GM12872 (cell line): ENCODE measurements at regions not wholly inside any gene's neighbourhood (a gene's known extent, or its start where the extent isn't known, plus 50 kb on each side); places are given as distances from the start of the nearest gene placed in this dataset.

Source experiments
- TF ChIP-seq, protein P1 (sequence below): IDR thresholded peaks from 3 replicates; pipeline ENCODE4 v1.5.1; 2011; ENCODE audit warnings: low read depth, mild to moderate bottlenecking, low read length, moderate library complexity; ENCODE audit not compliant: insufficient read depth

DNA sequence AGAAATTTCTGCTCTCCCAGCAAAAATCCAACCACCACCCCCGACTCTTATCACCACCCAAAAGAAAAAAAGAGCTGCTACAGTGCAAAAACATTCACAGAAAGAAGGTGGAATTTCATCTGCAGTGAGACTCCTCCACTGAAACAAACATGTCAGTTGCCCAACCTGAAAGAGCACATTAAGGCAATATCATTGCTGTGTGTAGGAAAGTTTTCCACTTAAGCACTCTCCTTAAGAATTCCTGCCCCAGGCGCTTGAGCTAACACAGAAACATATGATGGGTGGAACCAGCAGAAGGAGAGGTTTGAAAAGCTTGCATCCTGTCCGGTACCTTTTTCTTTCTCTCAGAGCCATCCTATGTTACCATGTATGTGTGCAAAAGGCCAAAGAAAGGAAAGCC, 200.8 kb upstream of the GADL1 start:
- TF ChIP-seq, protein P1, sequence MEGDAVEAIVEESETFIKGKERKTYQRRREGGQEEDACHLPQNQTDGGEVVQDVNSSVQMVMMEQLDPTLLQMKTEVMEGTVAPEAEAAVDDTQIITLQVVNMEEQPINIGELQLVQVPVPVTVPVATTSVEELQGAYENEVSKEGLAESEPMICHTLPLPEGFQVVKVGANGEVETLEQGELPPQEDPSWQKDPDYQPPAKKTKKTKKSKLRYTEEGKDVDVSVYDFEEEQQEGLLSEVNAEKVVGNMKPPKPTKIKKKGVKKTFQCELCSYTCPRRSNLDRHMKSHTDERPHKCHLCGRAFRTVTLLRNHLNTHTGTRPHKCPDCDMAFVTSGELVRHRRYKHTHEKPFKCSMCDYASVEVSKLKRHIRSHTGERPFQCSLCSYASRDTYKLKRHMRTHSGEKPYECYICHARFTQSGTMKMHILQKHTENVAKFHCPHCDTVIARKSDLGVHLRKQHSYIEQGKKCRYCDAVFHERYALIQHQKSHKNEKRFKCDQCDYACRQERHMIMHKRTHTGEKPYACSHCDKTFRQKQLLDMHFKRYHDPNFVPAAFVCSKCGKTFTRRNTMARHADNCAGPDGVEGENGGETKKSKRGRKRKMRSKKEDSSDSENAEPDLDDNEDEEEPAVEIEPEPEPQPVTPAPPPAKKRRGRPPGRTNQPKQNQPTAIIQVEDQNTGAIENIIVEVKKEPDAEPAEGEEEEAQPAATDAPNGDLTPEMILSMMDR = no peak

DNA sequence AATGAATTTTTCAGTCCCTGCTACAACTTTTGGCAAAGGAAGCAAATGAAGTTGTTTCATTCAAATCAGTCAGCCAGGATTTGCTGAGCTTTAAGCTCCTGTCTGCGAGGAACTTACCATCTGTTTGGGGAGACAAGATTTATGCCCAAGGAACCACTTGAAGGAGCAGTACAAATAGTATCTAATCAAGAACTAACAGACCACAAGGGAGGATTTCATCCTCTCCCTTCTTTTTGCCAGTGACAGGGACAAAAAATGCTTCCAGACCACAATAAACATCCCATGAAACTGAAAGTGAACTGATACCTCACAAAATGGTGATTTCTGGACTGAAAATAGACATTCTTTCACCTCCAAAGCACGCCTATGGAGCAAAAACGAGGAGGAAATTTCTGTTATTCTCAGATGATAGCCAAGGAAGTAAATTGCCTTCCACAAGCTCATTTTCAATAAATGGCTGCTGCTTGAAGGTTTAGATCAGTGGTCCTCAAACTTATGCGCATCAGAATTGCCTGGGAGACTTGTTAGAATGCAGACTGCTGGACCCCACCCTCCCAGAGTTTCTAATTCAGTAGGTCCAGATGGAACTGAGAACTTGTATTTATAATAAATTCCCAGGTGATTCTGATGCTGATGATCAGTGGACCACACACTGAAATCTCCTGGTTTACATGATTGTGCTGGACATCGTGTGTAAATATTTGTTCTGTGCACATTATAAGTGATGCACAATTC, 202.4 kb upstream of the GADL1 start:
- TF ChIP-seq, protein P1 = no peak

DNA sequence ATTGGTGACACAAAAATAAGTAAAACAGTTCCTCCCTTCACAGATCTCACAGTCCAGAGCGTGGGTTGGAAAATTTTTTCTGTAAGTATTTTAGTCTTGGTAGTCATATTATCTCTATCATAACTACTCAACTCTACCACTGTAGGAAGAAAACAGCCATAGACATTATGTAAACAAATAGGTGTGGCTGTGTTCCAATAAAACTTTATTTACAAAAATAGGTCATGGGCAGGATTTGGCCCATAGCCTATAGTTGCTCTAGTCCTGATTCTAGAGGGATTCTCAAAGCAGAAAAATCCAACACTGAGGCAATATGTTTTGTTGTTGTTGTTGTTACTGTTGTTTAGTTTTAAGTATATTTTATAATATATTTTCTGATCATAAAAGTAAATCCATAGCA, 206.1 kb upstream of the GADL1 start:
- TF ChIP-seq, protein P1 = no peak

DNA sequence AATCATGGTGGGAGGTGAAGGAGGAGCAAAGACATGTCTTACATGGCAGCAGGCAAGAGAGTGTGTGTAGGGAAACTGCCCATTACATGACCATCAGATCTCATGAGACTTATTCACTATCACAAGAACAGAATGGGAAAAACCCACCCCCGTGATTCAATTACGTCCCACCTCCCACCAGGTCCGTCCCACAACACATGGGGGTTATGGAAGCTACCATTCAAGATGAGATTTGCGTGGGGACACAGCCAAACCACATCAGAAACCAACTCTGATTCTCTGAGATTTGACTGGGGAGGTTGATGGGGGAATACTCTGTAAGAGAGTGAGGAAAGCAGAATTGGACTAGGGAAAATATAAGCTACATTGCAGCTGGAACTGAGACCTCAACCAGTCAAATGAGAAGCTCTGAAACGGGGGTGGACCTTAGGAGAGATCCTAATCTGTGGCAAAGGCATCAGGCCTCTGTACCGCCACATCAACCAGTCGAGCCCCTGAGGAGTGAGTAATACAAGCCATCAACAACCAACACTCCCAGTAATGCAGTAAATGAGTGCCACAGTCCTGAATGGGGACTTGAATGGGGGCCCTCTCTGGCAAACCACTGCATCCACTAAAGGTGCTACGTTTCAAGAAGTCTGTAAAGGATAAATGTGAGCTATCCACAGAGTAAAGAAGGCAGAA, 207.9 kb upstream of the GADL1 start:
- TF ChIP-seq, protein P1 = no peak

DNA sequence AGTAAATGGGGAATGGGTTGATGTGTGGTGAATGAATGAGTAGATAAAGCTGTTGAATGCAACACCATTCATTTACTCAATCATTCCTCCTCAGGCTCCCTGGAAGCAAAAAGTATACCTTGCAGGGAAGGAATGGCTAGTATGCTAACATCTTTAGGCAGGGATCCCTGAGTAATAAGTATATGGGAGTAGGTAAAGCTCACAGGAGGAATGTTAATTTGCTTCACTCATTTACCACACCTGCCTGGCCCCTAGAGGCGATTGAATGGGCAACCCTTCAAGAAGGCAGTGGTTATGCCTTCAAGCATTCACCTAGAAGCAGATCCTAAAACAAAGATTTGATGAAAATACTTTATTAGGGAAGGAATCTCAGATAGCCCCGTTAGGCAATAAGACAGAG, 208.7 kb upstream of the GADL1 start:
- TF ChIP-seq, protein P1 = no peak

DNA sequence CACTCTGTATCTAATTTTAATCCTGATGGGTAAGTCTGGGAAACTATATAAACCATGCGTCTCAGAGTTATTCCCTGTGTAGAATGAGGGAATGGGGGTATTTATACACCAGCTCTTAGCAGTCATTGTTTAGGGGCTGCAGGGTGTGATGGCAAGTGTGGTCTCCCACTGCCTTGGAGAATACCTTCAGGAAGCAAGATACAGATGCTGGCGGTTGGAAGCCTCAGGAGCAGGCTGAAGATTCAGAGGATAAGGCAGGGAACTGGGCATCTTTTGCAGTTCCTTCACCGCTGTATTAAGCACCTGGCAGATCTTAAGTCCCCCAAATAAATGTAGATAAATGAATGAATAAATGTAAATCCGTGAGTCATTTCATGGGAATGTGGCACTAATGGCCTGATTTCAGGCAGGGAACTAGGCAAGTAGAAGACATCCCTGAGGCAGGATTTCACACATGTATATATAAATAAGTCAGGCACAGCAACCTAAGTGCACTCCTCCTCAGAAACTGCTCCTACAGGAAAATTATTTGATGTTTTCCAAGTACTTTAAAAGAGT, 209.2 kb upstream of the GADL1 start:
- TF ChIP-seq, protein P1 = no peak

DNA sequence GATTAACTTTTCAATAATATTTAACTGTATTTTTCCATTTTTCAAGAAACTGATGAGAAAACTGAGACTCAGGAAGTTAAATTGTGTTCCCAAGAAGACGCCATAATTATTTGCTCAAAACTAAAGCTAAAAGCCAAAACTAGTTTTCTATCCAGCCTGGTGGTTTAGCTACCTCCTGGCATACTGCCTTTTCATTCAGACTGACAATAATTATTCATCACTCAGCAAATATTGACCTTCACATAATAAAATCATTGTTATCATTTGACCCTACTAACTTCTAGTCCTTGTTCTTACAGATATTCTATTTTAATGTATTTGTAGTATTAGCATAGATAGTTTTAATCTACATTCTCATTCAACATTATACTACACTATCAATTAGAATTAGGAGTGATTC, 210.6 kb upstream of the GADL1 start:
- TF ChIP-seq, protein P1 = no peak
